ENCODE measurements at regions not wholly inside any gene's neighbourhood (a gene's known extent, or its start where the extent isn't known, plus 50 kb on each side); places are given as distances from the start of the nearest gene placed in this dataset.

- no peak for DNase-seq (ENCODE audit: low read depth)
These were observed 148.8 kb upstream of the HES1 start for GRCh38 chr3:193987186-193987585.

- no peak for DNase-seq (ENCODE audit: low read depth)
These were observed 146.8 kb upstream of the HES1 start for GRCh38 chr3:193989186-193989585.

GRCh38 chr3:193991666-193992424 is 144.1 kb upstream of the HES1 start:
- DNase-seq (ENCODE audit: low read depth), result no peak

- DNase-seq (ENCODE audit: low read depth), result no peak
These were observed 143.4 kb upstream of the HES1 start for GRCh38 chr3:193992425-193993037.

GRCh38 chr3:193996221-193996620 is 139.7 kb upstream of the HES1 start:
- DNase-seq (ENCODE audit: low read depth), result no peak

- no peak for DNase-seq (ENCODE audit: low read depth)
These were observed 139.3 kb upstream of the HES1 start for GRCh38 chr3:193996641-193997089.

GRCh38 chr3:193997228-193998122 is 138.5 kb upstream of the HES1 start:
- no peak for DNase-seq (ENCODE audit: low read depth)

- no peak for DNase-seq (ENCODE audit: low read depth)
These were observed 137.9 kb upstream of the HES1 start for GRCh38 chr3:193998123-193998448.

- no peak for DNase-seq (ENCODE audit: low read depth)
These were observed 137.2 kb upstream of the HES1 start for GRCh38 chr3:193998628-193999195.

- DNase-seq (ENCODE audit: low read depth), result no peak
These were observed 135.8 kb upstream of the HES1 start for GRCh38 chr3:194000100-194000499.

- DNase-seq (ENCODE audit: low read depth), result no peak
These were observed 135.2 kb upstream of the HES1 start for GRCh38 chr3:194000712-194001111.

- DNase-seq (ENCODE audit: low read depth), result no peak
These were observed 134.1 kb upstream of the HES1 start for GRCh38 chr3:194001728-194002459.

GRCh38 chr3:194003114-194004057 is 132.6 kb upstream of the HES1 start:
- peak; percentile 92 for DNase-seq (ENCODE audit: low read depth)

- no peak for DNase-seq (ENCODE audit: low read depth)
These were observed 129.9 kb upstream of the HES1 start for GRCh38 chr3:194005930-194006501.

- DNase-seq (ENCODE audit: low read depth), result no peak
These were observed 128.2 kb upstream of the HES1 start for GRCh38 chr3:194007592-194008337.

GRCh38 chr3:194009019-194009418 is 126.9 kb upstream of the HES1 start:
- DNase-seq (ENCODE audit: low read depth), result no peak

GRCh38 chr3:194009892-194010533 is 125.9 kb upstream of the HES1 start:
- peak; percentile 34 for DNase-seq (ENCODE audit: low read depth)

GRCh38 chr3:194011807-194012206 is 124.1 kb upstream of the HES1 start:
- DNase-seq (ENCODE audit: low read depth), result no peak

- DNase-seq (ENCODE audit: low read depth), result no peak
These were observed 122.0 kb upstream of the HES1 start for GRCh38 chr3:194013928-194014327.

All from renal cortical epithelial cell (primary cell).